Liver (tissue), 3 donors: ENCODE measurements at regions not wholly inside any gene's neighbourhood (a gene's known extent, or its start where the extent isn't known, plus 50 kb on each side); places are given as distances from the start of the nearest gene placed in this dataset.

Source experiments
- ATF3 ChIP-seq: IDR thresholded peaks from 2 replicates; pipeline ENCODE4 v1.6.1; 2016; ENCODE audit warnings: antibody characterized with exemption
- CTCF ChIP-seq: fragments of 150-350 bp; IDR thresholded peaks from 2 replicates; pipeline ENCODE4 v1.5.1; 2017; ENCODE audit warnings: improper control_type of control experiment, low read depth, low read length; ENCODE audit not compliant: missing input control
- EGR1 ChIP-seq, 2 donors: IDR thresholded peaks; 2 replicates each; pipeline ENCODE4 v1.6.1; 2016 to 2018; ENCODE audit warnings: antibody characterized with exemption in 2 of 2, low read depth in 2 of 2
- FOXA1 ChIP-seq: IDR thresholded peaks from 2 replicates; pipeline ENCODE4 v1.6.1; 2016; ENCODE audit warnings: antibody characterized with exemption
- GABPA ChIP-seq, 2 donors: IDR thresholded peaks in 1 of 2; conservative IDR thresholded peaks in 1 of 2; 2 replicates each; pipeline ENCODE4 v1.6.1; 2016; ENCODE audit warnings: antibody characterized with exemption in 2 of 2, mild to moderate bottlenecking in 1 of 2, moderate library complexity in 1 of 2
- HNF4G ChIP-seq: IDR thresholded peaks from 2 replicates; pipeline ENCODE4 v1.6.1; 2016; ENCODE audit warnings: antibody characterized with exemption
- RAD21 ChIP-seq, 2 donors: IDR thresholded peaks; 2 replicates each; pipeline ENCODE4 v1.6.1; 2016; ENCODE audit warnings: antibody characterized with exemption in 2 of 2, mild to moderate bottlenecking in 2 of 2
- REST ChIP-seq: IDR thresholded peaks from 2 replicates; pipeline ENCODE4 v1.6.1; 2016; ENCODE audit warnings: antibody characterized with exemption, mild to moderate bottlenecking
- RXRA ChIP-seq, 2 donors: IDR thresholded peaks; 2 replicates each; pipeline ENCODE4 v1.6.1; 2017 to 2018; ENCODE audit warnings: antibody characterized with exemption in 2 of 2, mild to moderate bottlenecking in 1 of 2
- SP1 ChIP-seq: IDR thresholded peaks from 2 replicates; pipeline ENCODE4 v1.6.1; 2018; ENCODE audit warnings: antibody characterized with exemption, mild to moderate bottlenecking
- YY1 ChIP-seq: IDR thresholded peaks from 2 replicates; pipeline ENCODE4 v1.6.1; 2016; ENCODE audit warnings: antibody characterized with exemption, mild to moderate bottlenecking
- donor health status: healthy.
- donor health status: healthy.

- TF ChIP-seq HNF4G, result no peak
- TF ChIP-seq CTCF, result no peak
- no peak for TF ChIP-seq RAD21 (IDR thresholded peaks at IDR 0.05)
- no peak for TF ChIP-seq EGR1 (IDR thresholded peaks at IDR 0.05; ENCODE audit: low read depth in 2 of 2)
- TF ChIP-seq YY1, result no peak
- TF ChIP-seq REST, result no peak
- no peak for TF ChIP-seq RXRA (IDR thresholded peaks at IDR 0.05)
- TF ChIP-seq GABPA (IDR thresholded peaks at IDR 0.05 in 1 of 2, conservative IDR thresholded peaks at IDR 0.05 in 1 of 2), result no peak
- no peak for TF ChIP-seq FOXA1
- TF ChIP-seq SP1, result no peak
- TF ChIP-seq ATF3, result no peak
Observed at GRCh38 chr2:385785-386184, 97.9 kb upstream of the ALKAL2 start.
